HepG2 (cell line): ENCODE measurements at regions not wholly inside any gene's neighbourhood (a gene's known extent, or its start where the extent isn't known, plus 50 kb on each side); places are given as distances from the start of the nearest gene placed in this dataset.

Experiments used
- AKAP8 ChIP-seq: sonication (generic); formaldehyde crosslinking; IDR thresholded peaks from 2 replicates; pipeline ENCODE4 v1.5.1; 2020; ENCODE audit warnings: mild to moderate bottlenecking, missing genetic modification reagents
- ARNT ChIP-seq: fragments of 450-650 bp; IDR thresholded peaks from 2 replicates; pipeline ENCODE4 v1.6.1; 2017
- FOXC1 ChIP-seq: sonication (generic); formaldehyde crosslinking; IDR thresholded peaks from 2 replicates; pipeline ENCODE4 v1.8.0; 2022; ENCODE audit warnings: mild to moderate bottlenecking, missing genetic modification reagents, borderline replicate concordance
- MAFG ChIP-seq: sonication (generic); formaldehyde crosslinking; IDR thresholded peaks from 2 replicates; pipeline ENCODE4 v1.5.1; 2020; ENCODE audit warnings: mild to moderate bottlenecking, missing genetic modification reagents
- RELA ChIP-seq: sonication (generic); formaldehyde crosslinking; IDR thresholded peaks from 2 replicates; pipeline ENCODE4 v1.4.0; 2020; ENCODE audit warnings: missing genetic modification reagents
- ZBTB8A ChIP-seq: sonication (generic); formaldehyde crosslinking; IDR thresholded peaks from 2 replicates; pipeline ENCODE4 v1.4.0; 2020; ENCODE audit warnings: mild to moderate bottlenecking, low read depth, missing genetic modification reagents, borderline replicate concordance
- ZNF253 ChIP-seq: sonication (generic); formaldehyde crosslinking; IDR thresholded peaks from 2 replicates; pipeline ENCODE4 v1.8.0; 2022; ENCODE audit warnings: mild to moderate bottlenecking, missing genetic modification reagents, borderline replicate concordance
- ZNF501 ChIP-seq: sonication (generic); formaldehyde crosslinking; IDR thresholded peaks from 2 replicates; pipeline ENCODE4 v1.5.1; 2020; ENCODE audit warnings: mild to moderate bottlenecking, moderate library complexity, missing genetic modification reagents
- ZNF737 ChIP-seq: sonication (generic); formaldehyde crosslinking; IDR thresholded peaks from 2 replicates; pipeline ENCODE4 v1.5.0; 2020; ENCODE audit warnings: missing genetic modification reagents, mild to moderate bottlenecking, borderline replicate concordance
- TF ChIP-seq, protein P1 (sequence below): sonication (generic); formaldehyde crosslinking; IDR thresholded peaks from 2 replicates; pipeline ENCODE4 v1.5.0; 2020; ENCODE audit warnings: mild to moderate bottlenecking, missing genetic modification reagents, moderate library complexity

DNA sequence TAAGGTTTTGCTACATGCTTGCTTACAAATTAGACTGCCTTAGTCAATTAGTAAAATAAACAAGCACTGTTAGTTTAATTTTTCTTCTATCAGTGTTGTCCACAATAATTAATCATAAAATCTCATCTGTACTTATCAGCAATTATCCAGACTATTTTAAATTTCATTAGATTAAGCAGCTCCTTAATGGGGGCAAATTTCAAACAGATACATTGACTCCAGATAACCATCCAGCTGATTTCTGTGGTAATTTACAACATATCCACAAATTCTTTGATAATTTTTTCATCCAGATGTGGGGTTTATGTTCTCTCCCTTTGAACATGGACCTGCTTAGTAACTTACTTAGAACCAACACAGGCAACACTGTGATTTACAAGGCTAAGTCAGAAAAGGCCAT is 170.4 kb upstream of the CWC22 start:
- TF ChIP-seq ARNT, result no peak
- no peak for TF ChIP-seq ZNF253 (CRISPR knock-in tag)
- TF ChIP-seq ZNF501 (CRISPR knock-in tag), result no peak
- TF ChIP-seq MAFG (CRISPR knock-in tag), result no peak
- no peak for TF ChIP-seq ZNF737
- no peak for TF ChIP-seq AKAP8 (CRISPR knock-in tag)
- TF ChIP-seq, protein P1, sequence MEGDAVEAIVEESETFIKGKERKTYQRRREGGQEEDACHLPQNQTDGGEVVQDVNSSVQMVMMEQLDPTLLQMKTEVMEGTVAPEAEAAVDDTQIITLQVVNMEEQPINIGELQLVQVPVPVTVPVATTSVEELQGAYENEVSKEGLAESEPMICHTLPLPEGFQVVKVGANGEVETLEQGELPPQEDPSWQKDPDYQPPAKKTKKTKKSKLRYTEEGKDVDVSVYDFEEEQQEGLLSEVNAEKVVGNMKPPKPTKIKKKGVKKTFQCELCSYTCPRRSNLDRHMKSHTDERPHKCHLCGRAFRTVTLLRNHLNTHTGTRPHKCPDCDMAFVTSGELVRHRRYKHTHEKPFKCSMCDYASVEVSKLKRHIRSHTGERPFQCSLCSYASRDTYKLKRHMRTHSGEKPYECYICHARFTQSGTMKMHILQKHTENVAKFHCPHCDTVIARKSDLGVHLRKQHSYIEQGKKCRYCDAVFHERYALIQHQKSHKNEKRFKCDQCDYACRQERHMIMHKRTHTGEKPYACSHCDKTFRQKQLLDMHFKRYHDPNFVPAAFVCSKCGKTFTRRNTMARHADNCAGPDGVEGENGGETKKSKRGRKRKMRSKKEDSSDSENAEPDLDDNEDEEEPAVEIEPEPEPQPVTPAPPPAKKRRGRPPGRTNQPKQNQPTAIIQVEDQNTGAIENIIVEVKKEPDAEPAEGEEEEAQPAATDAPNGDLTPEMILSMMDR (CRISPR knock-in tag), result no peak
- TF ChIP-seq RELA (CRISPR knock-in tag), result no peak
- no peak for TF ChIP-seq ZBTB8A
- no peak for TF ChIP-seq FOXC1 (CRISPR knock-in tag)
